Neural progenitor cell (in vitro differentiated cells): ENCODE measurements at regions not wholly inside any gene's neighbourhood (a gene's known extent, or its start where the extent isn't known, plus 50 kb on each side); places are given as distances from the start of the nearest gene placed in this dataset.

ENCODE experiments used
- DNase-seq: peaks from one replicate; pipeline ENCODE4 v3.0.0-alpha.2; 2016; ENCODE audit warnings: low spot score
- H2AFZ ChIP-seq: fragments of 200-600 bp; sonication (generic); replicated peaks from 2 replicates; pipeline ENCODE4 v1.6.1; 2016; ENCODE audit warnings: antibody characterized with exemption
- H3F3A ChIP-seq: fragments of 200-600 bp; sonication (generic); 2 replicates; pipeline ENCODE4 v1.6.1; 2016; ENCODE audit warnings: antibody characterized with exemption, low read depth
- H3K27ac ChIP-seq: fragments of 200-600 bp; sonication (generic); 2 replicates; pipeline ENCODE4 v1.5.1; 2016; ENCODE audit warnings: mild to moderate bottlenecking
- H3K27me3 ChIP-seq: fragments of 200-600 bp; sonication (generic); 2 replicates; pipeline ENCODE4 v1.6.1; 2016; ENCODE audit warnings: mild to moderate bottlenecking, moderate library complexity
- H3K36me3 ChIP-seq: fragments of 200-600 bp; sonication (generic); 2 replicates; pipeline ENCODE4 v1.5.1; 2016
- H3K4me1 ChIP-seq: fragments of 200-600 bp; sonication (generic); 2 replicates; pipeline ENCODE4 v1.6.1; 2016; ENCODE audit warnings: mixed run types
- H3K4me2 ChIP-seq: fragments of 200-600 bp; sonication (generic); 2 replicates; pipeline ENCODE4 v1.6.1; 2016
- H3K4me3 ChIP-seq: fragments of 200-600 bp; sonication (generic); 2 replicates; pipeline ENCODE4 v1.5.1; 2016
- H3K79me2 ChIP-seq: fragments of 200-600 bp; sonication (generic); 2 replicates; pipeline ENCODE4 v1.6.1; 2016; ENCODE audit warnings: low read depth
- H3K9ac ChIP-seq: fragments of 200-600 bp; sonication (generic); 2 replicates; pipeline ENCODE4 v1.6.1; 2016
- H3K9me3 ChIP-seq: fragments of 200-600 bp; sonication (generic); 2 replicates; pipeline ENCODE4 v1.5.1; 2016; ENCODE audit warnings: low read depth
- H4K20me1 ChIP-seq: fragments of 200-600 bp; sonication (generic); 2 replicates; pipeline ENCODE4 v1.6.1; 2016; ENCODE audit warnings: low read depth
- H3K27ac Mint-ChIP-seq: 3 replicates; pipeline ENCODE4 v1.8.0; 2021; ENCODE audit warnings: mixed read lengths
- H3K27me3 Mint-ChIP-seq: 2 replicates; pipeline ENCODE4 v1.8.0; 2022; ENCODE audit warnings: low read depth, mild to moderate bottlenecking, inconsistent platforms, moderate library complexity, mixed read lengths; ENCODE audit not compliant: insufficient read depth
- H3K36me3 Mint-ChIP-seq: 3 replicates; pipeline ENCODE4 v1.8.0; 2021; ENCODE audit warnings: mixed read lengths
- H3K4me1 Mint-ChIP-seq: 3 replicates; pipeline ENCODE4 v1.8.0; 2021; ENCODE audit warnings: mixed read lengths
- H3K4me3 Mint-ChIP-seq: 3 replicates; pipeline ENCODE4 v1.8.0; 2021; ENCODE audit warnings: mild to moderate bottlenecking, moderate library complexity, mixed read lengths
- H3K9me3 Mint-ChIP-seq: 3 replicates; pipeline ENCODE4 v1.8.0; 2020; ENCODE audit warnings: mixed read lengths
- EZH2 ChIP-seq: fragments of 200-600 bp; sonication (generic); IDR thresholded peaks from 2 replicates; pipeline ENCODE4 v1.6.1; 2017; ENCODE audit warnings: antibody characterized with exemption, mild to moderate bottlenecking, moderate library complexity
- EZH2phosphoT487 ChIP-seq: fragments of 200-600 bp; sonication (generic); IDR thresholded peaks from 2 replicates; pipeline ENCODE4 v1.6.1; 2017; ENCODE audit warnings: antibody characterized with exemption
- TF ChIP-seq, protein P1 (sequence below): fragments of 200-600 bp; sonication (generic); IDR thresholded peaks from 2 replicates; pipeline ENCODE4 v1.5.1; 2017; ENCODE audit warnings: antibody characterized with exemption, mild to moderate bottlenecking

- peaks cover 4% of the 10 kb centered on the region for H3K4me1 Mint-ChIP-seq
- Histone ChIP-seq H3K27ac (no peak overlapping the region), H3K36me3 (no peaks in the 10 kb centered on the region), H3K79me2 (no peaks in the 10 kb centered on the region), H3K27me3 (no peaks in the 10 kb centered on the region), H3K4me2 (no peak overlapping the region), H3K9ac (no peak overlapping the region), H3K9me3 (no peaks in the 10 kb centered on the region), H3K4me1 (peaks cover 6% of the 10 kb centered on the region), H3F3A (no peaks in the 10 kb centered on the region), H3K4me3 (no peak overlapping the region), H2AFZ (no peak overlapping the region), H4K20me1 (no peaks in the 10 kb centered on the region)
- H3K27me3 Mint-ChIP-seq: no peaks in the 10 kb centered on the region
- DNase-seq: no peak
- H3K36me3 Mint-ChIP-seq: no peaks in the 10 kb centered on the region
- H3K4me3 Mint-ChIP-seq: no peak overlapping the region
- TF ChIP-seq, protein P1, sequence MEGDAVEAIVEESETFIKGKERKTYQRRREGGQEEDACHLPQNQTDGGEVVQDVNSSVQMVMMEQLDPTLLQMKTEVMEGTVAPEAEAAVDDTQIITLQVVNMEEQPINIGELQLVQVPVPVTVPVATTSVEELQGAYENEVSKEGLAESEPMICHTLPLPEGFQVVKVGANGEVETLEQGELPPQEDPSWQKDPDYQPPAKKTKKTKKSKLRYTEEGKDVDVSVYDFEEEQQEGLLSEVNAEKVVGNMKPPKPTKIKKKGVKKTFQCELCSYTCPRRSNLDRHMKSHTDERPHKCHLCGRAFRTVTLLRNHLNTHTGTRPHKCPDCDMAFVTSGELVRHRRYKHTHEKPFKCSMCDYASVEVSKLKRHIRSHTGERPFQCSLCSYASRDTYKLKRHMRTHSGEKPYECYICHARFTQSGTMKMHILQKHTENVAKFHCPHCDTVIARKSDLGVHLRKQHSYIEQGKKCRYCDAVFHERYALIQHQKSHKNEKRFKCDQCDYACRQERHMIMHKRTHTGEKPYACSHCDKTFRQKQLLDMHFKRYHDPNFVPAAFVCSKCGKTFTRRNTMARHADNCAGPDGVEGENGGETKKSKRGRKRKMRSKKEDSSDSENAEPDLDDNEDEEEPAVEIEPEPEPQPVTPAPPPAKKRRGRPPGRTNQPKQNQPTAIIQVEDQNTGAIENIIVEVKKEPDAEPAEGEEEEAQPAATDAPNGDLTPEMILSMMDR: no peak
- H3K27ac Mint-ChIP-seq: no peak overlapping the region
- H3K9me3 Mint-ChIP-seq: peaks cover 8% of the 10 kb centered on the region
Observed at GRCh38 chr5:25567881-25568280, 923.1 kb upstream of the CDH10 start.

GRCh38 chr5:25562656-25563055 is 917.9 kb upstream of the CDH10 start:
- Histone ChIP-seq H3K9me3 (no peaks in the 10 kb centered on the region), H2AFZ (no peak overlapping the region), H3K27me3 (no peaks in the 10 kb centered on the region), H3K79me2 (no peaks in the 10 kb centered on the region), H3F3A (no peaks in the 10 kb centered on the region), H3K27ac (no peak overlapping the region), H4K20me1 (no peaks in the 10 kb centered on the region), H3K4me1 (no peaks in the 10 kb centered on the region), H3K36me3 (no peaks in the 10 kb centered on the region), H3K9ac (no peak overlapping the region), H3K4me2 (no peak overlapping the region), H3K4me3 (no peak overlapping the region)
- no peaks in the 10 kb centered on the region for H3K27me3 Mint-ChIP-seq
- no peak for DNase-seq
- TF ChIP-seq EZH2 (no peak), EZH2phosphoT487 (no peak)
- TF ChIP-seq, protein P1: no peak
- no peak overlapping the region for H3K4me3 Mint-ChIP-seq
- H3K9me3 Mint-ChIP-seq: peaks cover 8% of the 10 kb centered on the region
- H3K27ac Mint-ChIP-seq: no peak overlapping the region
- no peaks in the 10 kb centered on the region for H3K4me1 Mint-ChIP-seq
- H3K36me3 Mint-ChIP-seq: no peaks in the 10 kb centered on the region

DNA sequence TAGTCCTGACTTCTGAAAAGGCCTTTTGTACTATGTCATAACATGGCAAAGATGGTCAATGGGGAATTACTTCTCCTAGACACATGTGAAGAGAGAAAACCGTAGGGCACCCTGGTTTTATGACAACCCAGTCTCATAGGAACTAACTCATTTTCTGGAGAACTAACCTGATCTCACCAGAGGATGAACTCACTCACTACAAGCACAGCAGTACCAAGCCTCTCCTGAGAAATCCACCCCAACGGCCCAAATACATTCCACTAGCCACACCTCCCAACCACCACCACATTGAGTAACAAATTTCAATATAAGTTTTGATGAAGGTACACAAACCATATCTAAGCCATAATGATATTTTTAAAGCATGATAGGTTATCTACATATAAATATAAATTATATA is 909.3 kb upstream of the CDH10 start:
- TF ChIP-seq, protein P1: no peak
- TF ChIP-seq EZH2phosphoT487: no peak
- TF ChIP-seq EZH2: no peak
- H4K20me1 ChIP-seq: no peaks in the 10 kb centered on the region
- no peaks in the 10 kb centered on the region for H3K27me3 Mint-ChIP-seq
- H3K27ac ChIP-seq: no peak overlapping the region
- no peaks in the 10 kb centered on the region for H3K36me3 Mint-ChIP-seq
- H3K27ac Mint-ChIP-seq: no peak overlapping the region
- no peaks in the 10 kb centered on the region for H3K27me3 ChIP-seq
- no peaks in the 10 kb centered on the region for H3K4me1 ChIP-seq
- no peaks in the 10 kb centered on the region for H3K9me3 Mint-ChIP-seq
- no peak overlapping the region for H2AFZ ChIP-seq
- H3K79me2 ChIP-seq: no peaks in the 10 kb centered on the region
- no peak overlapping the region for H3K4me3 ChIP-seq
- H3F3A ChIP-seq: no peaks in the 10 kb centered on the region
- no peak overlapping the region for H3K4me2 ChIP-seq
- no peaks in the 10 kb centered on the region for H3K9me3 ChIP-seq
- H3K36me3 ChIP-seq: no peaks in the 10 kb centered on the region
- H3K4me1 Mint-ChIP-seq: no peaks in the 10 kb centered on the region
- H3K9ac ChIP-seq: no peak overlapping the region
- DNase-seq: peak; percentile 5
- no peak overlapping the region for H3K4me3 Mint-ChIP-seq
